ENCODE measurements at regions not wholly inside any gene's neighbourhood (a gene's known extent, or its start where the extent isn't known, plus 50 kb on each side); places are given as distances from the start of the nearest gene placed in this dataset.

GRCh38 chr16:51085271-51085670 is 65.8 kb downstream of the SALL1 start:
- Mint-ChIP-seq H3K27me3 (peaks cover 4% of the 10 kb centered on the region), H3K27ac (no peak overlapping the region), H3K4me3 (no peak overlapping the region), H3K36me3 (no peaks in the 10 kb centered on the region), H3K9me3 (peaks cover 4% of the 10 kb centered on the region), H3K4me1 (no peaks in the 10 kb centered on the region)

GRCh38 chr16:51084074-51084928 is 66.8 kb downstream of the SALL1 start:
- peaks cover 4% of the 10 kb centered on the region for H3K27me3 Mint-ChIP-seq
- H3K4me3 Mint-ChIP-seq: no peak overlapping the region
- H3K4me1 Mint-ChIP-seq: no peaks in the 10 kb centered on the region
- H3K36me3 Mint-ChIP-seq: no peaks in the 10 kb centered on the region
- H3K27ac Mint-ChIP-seq: no peak overlapping the region
- peaks cover 4% of the 10 kb centered on the region for H3K9me3 Mint-ChIP-seq

- Mint-ChIP-seq H3K4me3 (no peak overlapping the region), H3K27ac (no peak overlapping the region), H3K27me3 (peaks cover 3% of the 10 kb centered on the region), H3K9me3 (no peaks in the 10 kb centered on the region), H3K4me1 (no peaks in the 10 kb centered on the region), H3K36me3 (no peaks in the 10 kb centered on the region)
Observed at GRCh38 chr16:51072591-51072990, 78.5 kb downstream of the SALL1 start.

- Mint-ChIP-seq H3K4me1 (no peaks in the 10 kb centered on the region), H3K27ac (no peak overlapping the region), H3K36me3 (no peaks in the 10 kb centered on the region), H3K4me3 (no peak overlapping the region), H3K9me3 (no peaks in the 10 kb centered on the region), H3K27me3 (peaks cover 3% of the 10 kb centered on the region)
Observed at GRCh38 chr16:51071326-51071725, 79.7 kb downstream of the SALL1 start.

GRCh38 chr16:51067352-51067751 is 83.7 kb downstream of the SALL1 start:
- Mint-ChIP-seq H3K36me3 (no peaks in the 10 kb centered on the region), H3K9me3 (no peaks in the 10 kb centered on the region), H3K4me3 (no peak overlapping the region), H3K27me3 (peaks cover 3% of the 10 kb centered on the region), H3K4me1 (no peaks in the 10 kb centered on the region), H3K27ac (no peak overlapping the region)

GRCh38 chr16:51062039-51062438 is 89.0 kb downstream of the SALL1 start:
- H3K27ac Mint-ChIP-seq: no peak overlapping the region
- peaks cover 8% of the 10 kb centered on the region for H3K27me3 Mint-ChIP-seq
- H3K9me3 Mint-ChIP-seq: no peaks in the 10 kb centered on the region
- H3K4me1 Mint-ChIP-seq: no peaks in the 10 kb centered on the region
- no peak overlapping the region for H3K4me3 Mint-ChIP-seq
- no peaks in the 10 kb centered on the region for H3K36me3 Mint-ChIP-seq

GRCh38 chr16:51061328-51061727 is 89.7 kb downstream of the SALL1 start:
- H3K4me1 Mint-ChIP-seq: no peaks in the 10 kb centered on the region
- no peaks in the 10 kb centered on the region for H3K9me3 Mint-ChIP-seq
- H3K4me3 Mint-ChIP-seq: no peak overlapping the region

GRCh38 chr16:51057969-51058337 is 93.1 kb downstream of the SALL1 start:
- no peak overlapping the region for H3K4me3 Mint-ChIP-seq
- no peak overlapping the region for H3K27ac Mint-ChIP-seq
- H3K4me1 Mint-ChIP-seq: no peaks in the 10 kb centered on the region
- peaks cover 15% of the 10 kb centered on the region for H3K27me3 Mint-ChIP-seq
- no peaks in the 10 kb centered on the region for H3K9me3 Mint-ChIP-seq
- no peaks in the 10 kb centered on the region for H3K36me3 Mint-ChIP-seq

More at GRCh38 chr16:51061328-51061727, 89.7 kb downstream of the SALL1 start:
- H3K36me3 Mint-ChIP-seq: no peaks in the 10 kb centered on the region
- H3K27ac Mint-ChIP-seq: no peak overlapping the region
- H3K27me3 Mint-ChIP-seq: peaks cover 8% of the 10 kb centered on the region

GRCh38 chr16:51057102-51057793 is 93.8 kb downstream of the SALL1 start:
- H3K27ac Mint-ChIP-seq: no peak overlapping the region
- no peaks in the 10 kb centered on the region for H3K4me1 Mint-ChIP-seq
- H3K9me3 Mint-ChIP-seq: no peaks in the 10 kb centered on the region
- H3K4me3 Mint-ChIP-seq: no peak overlapping the region
- peaks cover 15% of the 10 kb centered on the region for H3K27me3 Mint-ChIP-seq
- no peaks in the 10 kb centered on the region for H3K36me3 Mint-ChIP-seq

- Mint-ChIP-seq H3K4me3 (no peak overlapping the region), H3K27ac (no peak overlapping the region), H3K4me1 (no peaks in the 10 kb centered on the region), H3K36me3 (no peaks in the 10 kb centered on the region), H3K27me3 (peaks cover 11% of the 10 kb centered on the region), H3K9me3 (no peaks in the 10 kb centered on the region)
Observed at GRCh38 chr16:51056331-51056730, 94.7 kb downstream of the SALL1 start.

GRCh38 chr16:51055434-51055833 is 95.6 kb downstream of the SALL1 start:
- Mint-ChIP-seq H3K27ac (no peak overlapping the region), H3K27me3 (peaks cover 11% of the 10 kb centered on the region), H3K9me3 (no peaks in the 10 kb centered on the region), H3K4me3 (no peak overlapping the region), H3K4me1 (no peaks in the 10 kb centered on the region), H3K36me3 (no peaks in the 10 kb centered on the region)

- H3K27ac Mint-ChIP-seq: no peak overlapping the region
- no peaks in the 10 kb centered on the region for H3K4me1 Mint-ChIP-seq
- no peaks in the 10 kb centered on the region for H3K9me3 Mint-ChIP-seq
- no peaks in the 10 kb centered on the region for H3K36me3 Mint-ChIP-seq
- H3K4me3 Mint-ChIP-seq: no peak overlapping the region
- H3K27me3 Mint-ChIP-seq: peaks cover 11% of the 10 kb centered on the region
Observed at GRCh38 chr16:51053775-51054174, 97.3 kb downstream of the SALL1 start.

GRCh38 chr16:51051671-51052070 is 99.4 kb downstream of the SALL1 start:
- H3K4me1 Mint-ChIP-seq: no peaks in the 10 kb centered on the region
- H3K27me3 Mint-ChIP-seq: peaks cover 10% of the 10 kb centered on the region
- H3K4me3 Mint-ChIP-seq: no peak overlapping the region
- no peak overlapping the region for H3K27ac Mint-ChIP-seq
- H3K9me3 Mint-ChIP-seq: no peaks in the 10 kb centered on the region
- no peaks in the 10 kb centered on the region for H3K36me3 Mint-ChIP-seq

GRCh38 chr16:51050377-51050706 is 100.7 kb downstream of the SALL1 start:
- no peak overlapping the region for H3K27ac Mint-ChIP-seq
- no peaks in the 10 kb centered on the region for H3K4me1 Mint-ChIP-seq
- H3K27me3 Mint-ChIP-seq: peaks cover 7% of the 10 kb centered on the region
- no peak overlapping the region for H3K4me3 Mint-ChIP-seq
- no peaks in the 10 kb centered on the region for H3K9me3 Mint-ChIP-seq
- no peaks in the 10 kb centered on the region for H3K36me3 Mint-ChIP-seq

GRCh38 chr16:51049678-51050376 is 101.2 kb downstream of the SALL1 start:
- no peaks in the 10 kb centered on the region for H3K36me3 Mint-ChIP-seq
- peaks cover 4% of the 10 kb centered on the region for H3K27me3 Mint-ChIP-seq
- H3K9me3 Mint-ChIP-seq: no peaks in the 10 kb centered on the region
- H3K4me1 Mint-ChIP-seq: no peaks in the 10 kb centered on the region
- H3K27ac Mint-ChIP-seq: no peak overlapping the region
- no peak overlapping the region for H3K4me3 Mint-ChIP-seq

GRCh38 chr16:51049276-51049675 is 101.8 kb downstream of the SALL1 start:
- Mint-ChIP-seq H3K4me1 (no peaks in the 10 kb centered on the region), H3K36me3 (no peaks in the 10 kb centered on the region), H3K27ac (no peak overlapping the region), H3K4me3 (no peak overlapping the region), H3K27me3 (peaks cover 2% of the 10 kb centered on the region), H3K9me3 (no peaks in the 10 kb centered on the region)

Measured in activated naive CD4-positive, alpha-beta T cell treated with anti-CD3 and anti-CD28 coated beads, Interleukin-2, amount 50 U/mL, for 24 hours (primary cell).